ENCODE measurements at regions not wholly inside any gene's neighbourhood (a gene's known extent, or its start where the extent isn't known, plus 50 kb on each side); places are given as distances from the start of the nearest gene placed in this dataset.

DNA sequence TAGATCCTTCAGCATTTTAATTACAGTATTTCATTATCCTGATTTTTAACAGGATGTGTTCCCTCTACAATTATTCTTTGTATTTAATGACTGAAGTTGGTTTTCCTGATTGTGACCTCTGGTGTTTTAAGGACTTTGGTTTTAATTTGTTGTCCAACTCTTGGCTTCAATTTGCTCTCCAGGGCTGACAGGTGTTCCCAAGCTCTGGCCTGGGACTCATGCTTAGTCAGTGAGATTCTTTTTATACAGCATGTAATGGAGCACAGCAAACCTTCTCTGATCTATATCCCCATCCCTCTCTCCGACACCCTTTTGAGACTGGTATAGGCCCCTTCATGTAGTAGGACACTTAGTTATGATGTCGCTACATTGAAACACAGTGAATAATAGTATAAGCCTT, 896.3 kb downstream of the TSN start:
- 44 to 57% methylated on average over 2 of the region's 2 CpGs for WGBS, 2 experiments (ENCODE audit: low coverage in 1 of 2, low lambda C conversion rate in 2 of 2, missing lambda C conversion rate in 2 of 2)
- no peaks in the 10 kb centered on the region for H3K79me2 ChIP-seq (ENCODE audit: insufficient read depth)
- in situ Hi-C loops (cut with MboI): no loop called here
- no peak for DNase-seq
- no peaks in the 10 kb centered on the region for H3K9me2 ChIP-seq (ENCODE audit: insufficient read depth)
- H3F3A ChIP-seq (ENCODE audit: insufficient read depth): no peaks in the 10 kb centered on the region
- H3K4me2 ChIP-seq (ENCODE audit: unreplicated experiment): no peak overlapping the region
- no peak overlapping the region for H2AFZ ChIP-seq
- H4K20me1 ChIP-seq (ENCODE audit: insufficient read depth): no peaks in the 10 kb centered on the region
- H3K36me3 ChIP-seq (ENCODE audit: low read depth): no peaks in the 10 kb centered on the region
- no peak overlapping the region for H3K27ac ChIP-seq
- no peaks in the 10 kb centered on the region for H3K27me3 ChIP-seq (replicated peaks; ENCODE audit: insufficient read depth)
- no peak overlapping the region for H3K9ac ChIP-seq
- no peak for TF ChIP-seq EZH2phosphoT487 (IDR thresholded peaks at IDR 0.05; ENCODE audit: insufficient read depth, low read depth)
- no peak for TF ChIP-seq EZH2 (IDR thresholded peaks at IDR 0.05; ENCODE audit: insufficient read depth, poor library complexity, severe bottlenecking)
- H3K4me1 ChIP-seq (ENCODE audit: insufficient read depth): no peaks in the 10 kb centered on the region
- no peaks in the 10 kb centered on the region for H3K9me3 ChIP-seq (ENCODE audit: low read depth)
- H3K4me3 ChIP-seq: no peak overlapping the region

DNA sequence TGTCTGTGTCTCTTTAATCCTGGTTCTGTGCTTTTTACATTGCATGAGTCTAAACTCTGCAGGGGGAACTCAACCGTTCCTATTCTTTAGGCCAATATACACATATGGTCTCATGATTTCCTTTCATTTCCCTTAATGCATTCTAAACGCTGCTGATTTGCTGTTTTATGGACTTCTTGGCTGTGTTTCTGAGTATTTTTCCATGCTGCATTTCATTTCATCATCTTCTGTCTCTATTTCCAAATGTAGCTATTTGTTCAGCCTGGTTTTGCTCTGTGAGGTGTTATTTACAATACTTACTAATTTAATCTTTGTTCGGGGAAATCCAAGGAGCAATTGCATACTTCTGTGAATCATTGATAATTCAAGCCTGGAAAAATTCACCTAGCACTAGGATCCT, 897.2 kb downstream of the TSN start:
- Histone ChIP-seq H3K36me3 (ENCODE audit: low read depth) (no peaks in the 10 kb centered on the region), H3K4me3 (no peak overlapping the region), H3K79me2 (ENCODE audit: insufficient read depth) (no peaks in the 10 kb centered on the region), H3K27ac (no peak overlapping the region), H3K4me2 (ENCODE audit: unreplicated experiment) (no peak overlapping the region), H3K9me3 (ENCODE audit: low read depth) (no peaks in the 10 kb centered on the region), H2AFZ (no peak overlapping the region), H3K4me1 (ENCODE audit: insufficient read depth) (no peaks in the 10 kb centered on the region), H4K20me1 (ENCODE audit: insufficient read depth) (no peaks in the 10 kb centered on the region), H3K9ac (no peak overlapping the region), H3K9me2 (ENCODE audit: insufficient read depth) (peaks cover under 1% of the 10 kb centered on the region; the same call in 1 of the 2 replicates), H3F3A (ENCODE audit: insufficient read depth) (no peaks in the 10 kb centered on the region), H3K27me3 (replicated peaks; ENCODE audit: insufficient read depth) (no peaks in the 10 kb centered on the region; the same call in 1 of the 2 replicates)
- no peak for DNase-seq
- 4 to 17% methylated on average over 3 of the region's 3 CpGs for WGBS, 2 experiments (ENCODE audit: low coverage in 1 of 2, low lambda C conversion rate in 2 of 2, missing lambda C conversion rate in 2 of 2)
- TF ChIP-seq EZH2 (IDR thresholded peaks at IDR 0.05; ENCODE audit: insufficient read depth, poor library complexity, severe bottlenecking) (no peak), EZH2phosphoT487 (IDR thresholded peaks at IDR 0.05; ENCODE audit: insufficient read depth, low read depth) (no peak)
- in situ Hi-C loops (cut with MboI): no loop called here

- H3K4me1 ChIP-seq (ENCODE audit: insufficient read depth): no peaks in the 10 kb centered on the region
- DNase-seq: no peak
- no peak overlapping the region for H3K9ac ChIP-seq
- no peaks in the 10 kb centered on the region for H3F3A ChIP-seq (ENCODE audit: insufficient read depth)
- no peaks in the 10 kb centered on the region; the same call in 1 of the 2 replicates for H3K27me3 ChIP-seq (replicated peaks; ENCODE audit: insufficient read depth)
- no peak overlapping the region for H2AFZ ChIP-seq
- no peaks in the 10 kb centered on the region for H3K9me3 ChIP-seq (ENCODE audit: low read depth)
- in situ Hi-C loops (cut with MboI): no loop called here
- no peaks in the 10 kb centered on the region for H3K79me2 ChIP-seq (ENCODE audit: insufficient read depth)
- WGBS, 2 experiments (ENCODE audit: low coverage in 1 of 2, low lambda C conversion rate in 2 of 2, missing lambda C conversion rate in 2 of 2): 47 to 59% methylated on average over 3 of the region's 3 CpGs
- no peak overlapping the region for H3K27ac ChIP-seq
- H3K4me3 ChIP-seq: no peak overlapping the region
- TF ChIP-seq EZH2phosphoT487 (IDR thresholded peaks at IDR 0.05; ENCODE audit: insufficient read depth, low read depth) (no peak), EZH2 (IDR thresholded peaks at IDR 0.05; ENCODE audit: insufficient read depth, poor library complexity, severe bottlenecking) (no peak)
- no peaks in the 10 kb centered on the region for H4K20me1 ChIP-seq (ENCODE audit: insufficient read depth)
- H3K36me3 ChIP-seq (ENCODE audit: low read depth): no peaks in the 10 kb centered on the region
- peaks cover 4% of the 10 kb centered on the region; the same call in 1 of the 2 replicates for H3K9me2 ChIP-seq (ENCODE audit: insufficient read depth)
- H3K4me2 ChIP-seq (ENCODE audit: unreplicated experiment): no peak overlapping the region
Observed at GRCh38 chr2:122656403-122656802, 901.0 kb downstream of the TSN start.

- Histone ChIP-seq H3K27me3 (replicated peaks; ENCODE audit: insufficient read depth) (no peaks in the 10 kb centered on the region; the same call in 1 of the 2 replicates), H3K4me3 (no peak overlapping the region), H3K4me2 (ENCODE audit: unreplicated experiment) (no peak overlapping the region), H4K20me1 (ENCODE audit: insufficient read depth) (no peaks in the 10 kb centered on the region), H3K9ac (no peak overlapping the region), H3K9me2 (ENCODE audit: insufficient read depth) (peaks cover 4% of the 10 kb centered on the region; the same call in 1 of the 2 replicates), H3K27ac (no peak overlapping the region), H3K9me3 (ENCODE audit: low read depth) (no peaks in the 10 kb centered on the region), H3F3A (ENCODE audit: insufficient read depth) (no peaks in the 10 kb centered on the region), H3K4me1 (ENCODE audit: insufficient read depth) (no peaks in the 10 kb centered on the region), H3K36me3 (ENCODE audit: low read depth) (no peaks in the 10 kb centered on the region), H2AFZ (no peak overlapping the region), H3K79me2 (ENCODE audit: insufficient read depth) (no peaks in the 10 kb centered on the region)
- in situ Hi-C loops (cut with MboI): no loop called here
- DNase-seq: no peak
- 25 to 32% methylated on average over 30 of the region's 30 CpGs for WGBS, 2 experiments (ENCODE audit: low coverage in 1 of 2, low lambda C conversion rate in 2 of 2, missing lambda C conversion rate in 2 of 2)
- TF ChIP-seq EZH2phosphoT487 (IDR thresholded peaks at IDR 0.05; ENCODE audit: insufficient read depth, low read depth) (no peak), EZH2 (IDR thresholded peaks at IDR 0.05; ENCODE audit: insufficient read depth, poor library complexity, severe bottlenecking) (no peak)
Observed at GRCh38 chr2:122660786-122661634, 905.6 kb downstream of the TSN start.
